ENCODE measurements at regions not wholly inside any gene's neighbourhood (a gene's known extent, or its start where the extent isn't known, plus 50 kb on each side); places are given as distances from the start of the nearest gene placed in this dataset.
A peak's percentile ranks its signal among the peaks of the same experiment; 100 is the strongest.

GRCh38 chr5:68504306-68504705 lies 288.8 kb downstream of the PIK3R1 start:
- no peak for ATAC-seq (ENCODE audit: low FRiP score)
- no peak for TF ChIP-seq CTCF (IDR thresholded peaks at IDR 0.05)
- no peak for DNase-seq (ENCODE audit: low spot score)

- no peak for TF ChIP-seq CTCF (IDR thresholded peaks at IDR 0.05)
- DNase-seq (ENCODE audit: low spot score) (no peak), ATAC-seq (ENCODE audit: low FRiP score) (peak; percentile 91)
Measured at GRCh38 chr5:68505917-68506860, 290.6 kb downstream of the PIK3R1 start.

- TF ChIP-seq CTCF (IDR thresholded peaks at IDR 0.05), result no peak
- no peak for DNase-seq (ENCODE audit: low spot score)
- no peak for ATAC-seq (ENCODE audit: low FRiP score)
Measured at GRCh38 chr5:68515514-68515913, 300.0 kb downstream of the PIK3R1 start.

GRCh38 chr5:68518286-68518685 lies 302.7 kb downstream of the PIK3R1 start:
- DNase-seq (ENCODE audit: low spot score), result no peak
- TF ChIP-seq CTCF (IDR thresholded peaks at IDR 0.05), result no peak
- ATAC-seq (ENCODE audit: low FRiP score), result no peak

- DNase-seq (ENCODE audit: low spot score), result no peak
- no peak for TF ChIP-seq CTCF (IDR thresholded peaks at IDR 0.05)
- ATAC-seq (ENCODE audit: low FRiP score), result no peak
Measured at GRCh38 chr5:68519143-68519542, 303.6 kb downstream of the PIK3R1 start.

GRCh38 chr5:68521776-68522175 lies 306.2 kb downstream of the PIK3R1 start:
- TF ChIP-seq CTCF (IDR thresholded peaks at IDR 0.05), result no peak
- ATAC-seq (ENCODE audit: low FRiP score) (no peak), DNase-seq (ENCODE audit: low spot score) (no peak)

GRCh38 chr5:68522863-68523262 lies 307.3 kb downstream of the PIK3R1 start:
- no peak for TF ChIP-seq CTCF (IDR thresholded peaks at IDR 0.05)

More at GRCh38 chr5:68522863-68523262, 307.3 kb downstream of the PIK3R1 start:
- ATAC-seq (ENCODE audit: low FRiP score), result no peak
- no peak for DNase-seq (ENCODE audit: low spot score)

Measured in omental fat pad (tissue), 3 donors.